K562 (cell line): ENCODE measurements at regions not wholly inside any gene's neighbourhood (a gene's known extent, or its start where the extent isn't known, plus 50 kb on each side); places are given as distances from the start of the nearest gene placed in this dataset.

ENCODE experiments used
- ATAC-seq: fragments of 200-7000 bp; cut with Tn5 transposase; 3 replicates; pipeline ENCODE4 v1.9.1; 2020; ENCODE audit warnings: moderate library complexity
- BruUV-seq: library from RNA; stranded (reverse); fragments of 400-500 nt; replicated peaks from 2 replicates; lab custom pipeline; 2021; lab: Mats Ljungman, UMichigan
- CTCF ChIA-PET: fragments of 300-600 bp; formaldehyde crosslinking; extraction: SDS; loops from one replicate; lab custom pipeline; 2021; ENCODE audit warnings: low intra/inter-chr PET ratio; lab: Yijun Ruan, JAX
- POLR2A ChIA-PET: fragments of 300-600, 350-650 bp; sonication (Branson Sonifier 250); formaldehyde crosslinking; extraction: SDS; loops from one replicate; lab custom pipeline; 2021; ENCODE audit warnings: antibody characterized with exemption, inconsistent platforms; lab: Yijun Ruan, JAX
- DNase-seq, 4 experiments: peaks; one replicate each; pipeline versions ENCODE4 v3.0.0 to v3.0.0-alpha.2; 2011 to 2018; ENCODE audit warnings: low spot score in 3 of 4, mixed read lengths in 3 of 4; ENCODE audit errors: extremely low read depth in 1 of 4
- FAIRE-seq: peaks from 2 replicates; lab custom pipeline; 2011; peaks lifted over from hg19 to GRCh38; lab: Jason Lieb, UNC
- H2AFZ ChIP-seq: 2 replicates; pipeline ENCODE4 v1.6.0; 2011; ENCODE audit warnings: low read depth, low read length, control low read depth, inconsistent platforms
- H3K27ac ChIP-seq: fragments of 200-600 bp; 3 replicates; pipeline ENCODE4 v1.8.0; 2011; ENCODE audit warnings: low read depth, mild to moderate bottlenecking, control low read depth, inconsistent platforms, low read length, moderate library complexity, mixed read lengths; ENCODE audit errors: extremely low read depth
- H3K27me3 ChIP-seq, 2 experiments: fragments of 300-600 bp in 1 of 2; 2 replicates in 1 of 2; 3 replicates in 1 of 2; pipeline versions ENCODE4 v1.6.0 to v1.8.0; 2011; ENCODE audit warnings: inconsistent platforms in 2 of 2, low read length in 2 of 2, mild to moderate bottlenecking in 1 of 2, mixed read lengths in 1 of 2, moderate library complexity in 1 of 2; ENCODE audit not compliant: control insufficient read depth in 2 of 2, insufficient read depth in 2 of 2
- H3K36me3 ChIP-seq: fragments of 300-600 bp; 3 replicates; pipeline ENCODE4 v1.8.0; 2011; ENCODE audit warnings: mild to moderate bottlenecking, low read length, inconsistent platforms; ENCODE audit not compliant: control insufficient read depth, insufficient read depth
- H3K4me1 ChIP-seq, 2 experiments: fragments of 200-600 bp in 1 of 2; replicated peaks in 1 of 2; 2 replicates in 1 of 2; 3 replicates in 1 of 2; pipeline versions ENCODE4 v1.5.1 to v1.8.0; 2011; ENCODE audit warnings: inconsistent platforms in 2 of 2, low read length in 2 of 2, mild to moderate bottlenecking in 1 of 2, mixed read lengths in 1 of 2, moderate library complexity in 1 of 2; ENCODE audit not compliant: control insufficient read depth in 2 of 2, insufficient read depth in 2 of 2
- H3K4me2 ChIP-seq: 2 replicates; pipeline ENCODE4 v1.6.1; 2011; ENCODE audit warnings: low read length, control low read depth, inconsistent platforms, mixed read lengths; ENCODE audit not compliant: insufficient read depth
- H3K4me3 ChIP-seq: fragments of 200-600 bp; sonication (generic), shearing (Covaris generic); 2 replicates; pipeline ENCODE4 v1.5.1; 2016; ENCODE audit warnings: control low read depth, inconsistent platforms
- H3K79me2 ChIP-seq: fragments of 200-600 bp; 3 replicates; pipeline ENCODE4 v1.8.0; 2011; ENCODE audit warnings: low read length, inconsistent platforms; ENCODE audit not compliant: control insufficient read depth, insufficient read depth
- H3K9ac ChIP-seq, 2 experiments: 2 replicates each; pipeline versions ENCODE4 v1.6.0 to v1.6.1; 2011; ENCODE audit warnings: low read depth in 2 of 2, low read length in 2 of 2, control low read depth in 1 of 2, inconsistent platforms in 1 of 2, mild to moderate bottlenecking in 1 of 2, mixed read lengths in 1 of 2; ENCODE audit not compliant: insufficient read depth in 1 of 2
- H3K9me1 ChIP-seq: one replicate; pipeline ENCODE4 v1.6.0; 2011; ENCODE audit warnings: inconsistent platforms, mild to moderate bottlenecking, low read length, moderate library complexity; ENCODE audit not compliant: control insufficient read depth, insufficient read depth
- H3K9me3 ChIP-seq: replicated peaks from 2 replicates; pipeline ENCODE4 v1.5.1; 2011; ENCODE audit warnings: low read depth, low read length, inconsistent platforms; ENCODE audit not compliant: control insufficient read depth, insufficient read depth
- H4K20me1 ChIP-seq: replicated peaks from 2 replicates; pipeline ENCODE4 v1.6.1; 2011; ENCODE audit warnings: low read length, inconsistent platforms, mixed read lengths; ENCODE audit not compliant: control insufficient read depth, insufficient read depth
- ARID1B ChIP-seq: fragments of 450-650 bp; IDR thresholded peaks from 2 replicates; pipeline ENCODE4 v1.6.1; 2016; ENCODE audit warnings: antibody characterized with exemption, mild to moderate bottlenecking, inconsistent platforms
- CREBBP ChIP-seq: IDR thresholded peaks from one replicate; pipeline ENCODE4 v1.6.1; 2012; ENCODE audit warnings: low read depth, mild to moderate bottlenecking, control low read depth, inconsistent platforms, low read length
- MEIS2 ChIP-seq: fragments of 450-650 bp; IDR thresholded peaks from 2 replicates; pipeline ENCODE4 v1.6.1; 2014; ENCODE audit warnings: mild to moderate bottlenecking; ENCODE audit not compliant: partially characterized antibody
- POLR2A ChIP-seq: fragments of 450-650 bp; conservative IDR thresholded peaks from 2 replicates; pipeline ENCODE4 v1.6.1; 2016
- RHOXF2B ChIP-seq: fragments of 250-450 bp; sonication (Bioruptor Pico); conservative IDR thresholded peaks from 2 replicates; pipeline ENCODE4 v1.5.1; 2021
- STAT5A ChIP-seq: IDR thresholded peaks from 2 replicates; pipeline ENCODE4 v1.6.1; 2012; ENCODE audit warnings: low read length, inconsistent platforms, borderline replicate concordance
- ZBTB8A ChIP-seq: fragments of 450-650 bp; IDR thresholded peaks from 2 replicates; pipeline ENCODE4 v1.6.1; 2018; ENCODE audit warnings: mild to moderate bottlenecking, moderate library complexity; ENCODE audit not compliant: partially characterized antibody
- ZFP1 ChIP-seq: fragments of 450-650 bp; formaldehyde crosslinking; IDR thresholded peaks from 2 replicates; pipeline ENCODE4 v1.4.0; 2020; ENCODE audit warnings: mild to moderate bottlenecking, mixed read lengths
- WGBS: fragments of 100-300 bp; shearing (Covaris generic); methylation state at CpG from one replicate; pipeline ENCODE4 v1.1.6; 2016; ENCODE audit warnings: low coverage, mixed read lengths; ENCODE audit not compliant: insufficient coverage; ENCODE audit errors: missing lambda C conversion rate; 5-methylcytosine and 5-hydroxymethylcytosine counted together
- in situ Hi-C: fragments of 300-500 bp; cut with MboI; formaldehyde crosslinking; loops from 4 replicates; pipeline ENCODE4 v1.15.0; 2018; ENCODE audit warnings: inconsistent platforms, mixed read lengths
- intact Hi-C: fragments of 100-400 bp; cut with micrococcal nuclease; formaldehyde crosslinking; loops from 2 replicates; pipeline ENCODE4 v1.14.2; 2022
- TF ChIP-seq, protein P1 (sequence below): fragments of 250-450 bp; sonication (Bioruptor Pico); IDR thresholded peaks from 2 replicates; pipeline ENCODE4 v1.5.0; 2020; ENCODE audit warnings: mild to moderate bottlenecking
- TF ChIP-seq, protein P2 (sequence below): fragments of 450-650 bp; IDR thresholded peaks from one replicate; pipeline ENCODE4 v1.6.1; 2018; ENCODE audit warnings: mild to moderate bottlenecking, moderate library complexity; ENCODE audit not compliant: partially characterized antibody

DNA sequence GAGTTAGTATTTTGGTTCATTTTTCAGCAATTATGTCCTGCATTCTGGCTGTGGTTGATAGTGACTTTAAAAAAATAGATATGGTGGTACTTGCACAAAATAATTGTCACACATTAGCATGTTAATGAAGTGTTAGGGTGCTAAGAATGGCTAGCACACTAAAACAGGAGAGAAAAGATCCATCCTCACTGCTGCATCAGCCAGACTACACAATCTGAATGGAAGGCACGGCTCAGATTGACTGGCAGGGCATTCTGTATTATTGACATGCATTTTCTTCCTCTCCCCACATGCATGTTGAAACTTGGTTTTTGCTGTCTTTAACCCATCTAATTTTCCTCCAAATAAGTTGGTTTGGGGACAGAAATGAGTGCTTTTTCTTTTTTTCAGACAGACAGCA, 306.3 kb downstream of the PRL start:
- Histone ChIP-seq H3K9me3 (peaks cover 14% of the 10 kb centered on the region), H3K4me1 (peaks cover 0 to 35% of the 10 kb centered on the region in 2 experiments; a peak in 4 of 5 replicates), H3K9ac (no peak overlapping the region), H3K4me3 (no peak overlapping the region), H3K4me2 (no peak overlapping the region), H3K27me3 (no peaks in the 10 kb centered on the region), H3K27ac (no peak overlapping the region), H3K36me3 (no peaks in the 10 kb centered on the region), H3K9me1 (no peaks in the 10 kb centered on the region), H3K79me2 (no peaks in the 10 kb centered on the region), H4K20me1 (no peaks in the 10 kb centered on the region), H2AFZ (no peak overlapping the region)
- in situ Hi-C loops, result no loop called here
- DNase-seq (no peak), FAIRE-seq (no peak), ATAC-seq (no peak)
- no TSS peak for BruUV-seq
- whole genome bisulfite sequencing, result 58% methylated on average over 1 of the region's 1 CpG
- POLR2A ChIA-PET, result no interaction called here
- CTCF ChIA-PET, result no interaction called here
- intact Hi-C loops, result no loop called here
- TF ChIP-seq POLR2A (no peak), RHOXF2B (CRISPR knock-in tag) (no peak), STAT5A (no peak), ZFP1 (no peak), ZBTB8A (no peak), CREBBP (no peak), MEIS2 (no peak), ARID1B (no peak)
- TF ChIP-seq, protein P1, sequence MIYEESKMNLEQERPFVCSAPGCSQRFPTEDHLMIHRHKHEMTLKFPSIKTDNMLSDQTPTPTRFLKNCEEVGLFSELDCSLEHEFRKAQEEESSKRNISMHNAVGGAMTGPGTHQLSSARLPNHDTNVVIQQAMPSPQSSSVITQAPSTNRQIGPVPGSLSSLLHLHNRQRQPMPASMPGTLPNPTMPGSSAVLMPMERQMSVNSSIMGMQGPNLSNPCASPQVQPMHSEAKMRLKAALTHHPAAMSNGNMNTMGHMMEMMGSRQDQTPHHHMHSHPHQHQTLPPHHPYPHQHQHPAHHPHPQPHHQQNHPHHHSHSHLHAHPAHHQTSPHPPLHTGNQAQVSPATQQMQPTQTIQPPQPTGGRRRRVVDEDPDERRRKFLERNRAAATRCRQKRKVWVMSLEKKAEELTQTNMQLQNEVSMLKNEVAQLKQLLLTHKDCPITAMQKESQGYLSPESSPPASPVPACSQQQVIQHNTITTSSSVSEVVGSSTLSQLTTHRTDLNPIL, result no peak
- TF ChIP-seq, protein P2, sequence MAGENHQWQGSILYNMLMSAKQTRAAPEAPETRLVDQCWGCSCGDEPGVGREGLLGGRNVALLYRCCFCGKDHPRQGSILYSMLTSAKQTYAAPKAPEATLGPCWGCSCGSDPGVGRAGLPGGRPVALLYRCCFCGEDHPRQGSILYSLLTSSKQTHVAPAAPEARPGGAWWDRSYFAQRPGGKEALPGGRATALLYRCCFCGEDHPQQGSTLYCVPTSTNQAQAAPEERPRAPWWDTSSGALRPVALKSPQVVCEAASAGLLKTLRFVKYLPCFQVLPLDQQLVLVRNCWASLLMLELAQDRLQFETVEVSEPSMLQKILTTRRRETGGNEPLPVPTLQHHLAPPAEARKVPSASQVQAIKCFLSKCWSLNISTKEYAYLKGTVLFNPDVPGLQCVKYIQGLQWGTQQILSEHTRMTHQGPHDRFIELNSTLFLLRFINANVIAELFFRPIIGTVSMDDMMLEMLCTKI, result no peak
